ENCODE measurements at regions not wholly inside any gene's neighbourhood (a gene's known extent, or its start where the extent isn't known, plus 50 kb on each side); places are given as distances from the start of the nearest gene placed in this dataset.

GRCh38 chr6:33921745-33922144 lies 117.9 kb upstream of the MLN start:
- no peak for DNase-seq

- no peak for DNase-seq
These were observed 114.4 kb upstream of the MLN start for GRCh38 chr6:33918175-33918695.

GRCh38 chr6:33915134-33915533 lies 111.3 kb upstream of the MLN start:
- no peak for DNase-seq

GRCh38 chr6:33914645-33915044 lies 110.8 kb upstream of the MLN start:
- no peak for DNase-seq

- no peak for DNase-seq
These were observed 108.4 kb upstream of the MLN start for GRCh38 chr6:33912195-33912594.

GRCh38 chr6:33911488-33911887 lies 107.7 kb upstream of the MLN start:
- no peak for DNase-seq

- DNase-seq: no peak
These were observed 106.8 kb upstream of the MLN start for GRCh38 chr6:33910594-33910993.

- DNase-seq: no peak
These were observed 105.9 kb upstream of the MLN start for GRCh38 chr6:33909737-33910136.

GRCh38 chr6:33908025-33908424 lies 104.2 kb upstream of the MLN start:
- no peak for DNase-seq

- no peak for DNase-seq
These were observed 103.4 kb upstream of the MLN start for GRCh38 chr6:33907227-33907626.

GRCh38 chr6:33906439-33906838 lies 102.6 kb upstream of the MLN start:
- DNase-seq: no peak

GRCh38 chr6:33905071-33905609 lies 101.3 kb upstream of the MLN start:
- no peak for DNase-seq

- no peak for DNase-seq
These were observed 100.9 kb upstream of the MLN start for GRCh38 chr6:33904747-33905065.

GRCh38 chr6:33904050-33904746 lies 100.4 kb upstream of the MLN start:
- DNase-seq: no peak

GRCh38 chr6:33903579-33903978 lies 99.8 kb upstream of the MLN start:
- no peak for DNase-seq

GRCh38 chr6:33902457-33902853 lies 98.7 kb upstream of the MLN start:
- no peak for DNase-seq

GRCh38 chr6:33901822-33902456 lies 98.1 kb upstream of the MLN start:
- no peak for DNase-seq

- DNase-seq: no peak
These were observed 95.0 kb upstream of the MLN start for GRCh38 chr6:33898771-33899170.

- DNase-seq: no peak
These were observed 93.5 kb upstream of the MLN start for GRCh38 chr6:33897189-33897780.

- DNase-seq: peak; percentile 7
These were observed 92.8 kb upstream of the MLN start for GRCh38 chr6:33896391-33897188.

GRCh38 chr6:33895988-33896387 lies 92.2 kb upstream of the MLN start:
- DNase-seq: no peak

- no peak for DNase-seq
These were observed 91.5 kb upstream of the MLN start for GRCh38 chr6:33895296-33895695.

GRCh38 chr6:33894438-33894837 lies 90.6 kb upstream of the MLN start:
- DNase-seq: peak; percentile 19
